ENCODE measurements at regions not wholly inside any gene's neighbourhood (a gene's known extent, or its start where the extent isn't known, plus 50 kb on each side); places are given as distances from the start of the nearest gene placed in this dataset.

DNA sequence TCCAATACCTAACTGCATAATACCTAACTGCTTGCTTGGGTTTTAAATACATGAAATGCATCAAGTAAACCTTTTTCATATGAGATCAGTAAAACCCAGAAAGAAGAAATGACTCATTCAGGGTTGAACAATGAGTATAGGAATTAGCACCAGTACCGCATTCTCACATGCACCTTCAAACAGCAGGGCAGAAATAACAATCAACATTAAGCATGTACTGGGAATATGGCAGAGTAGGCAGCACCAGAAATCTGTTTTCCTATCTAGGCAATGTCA lies 850.3 kb upstream of the SORCS1 start:
- no peak overlapping the region for H3K27ac Mint-ChIP-seq
- no peaks in the 10 kb centered on the region for H3K27me3 Mint-ChIP-seq
- no peak for DNase-seq (ENCODE audit: extremely low spot score, unreplicated experiment)
- no peak overlapping the region for H3K4me3 Mint-ChIP-seq
- TF ChIP-seq, protein P1, sequence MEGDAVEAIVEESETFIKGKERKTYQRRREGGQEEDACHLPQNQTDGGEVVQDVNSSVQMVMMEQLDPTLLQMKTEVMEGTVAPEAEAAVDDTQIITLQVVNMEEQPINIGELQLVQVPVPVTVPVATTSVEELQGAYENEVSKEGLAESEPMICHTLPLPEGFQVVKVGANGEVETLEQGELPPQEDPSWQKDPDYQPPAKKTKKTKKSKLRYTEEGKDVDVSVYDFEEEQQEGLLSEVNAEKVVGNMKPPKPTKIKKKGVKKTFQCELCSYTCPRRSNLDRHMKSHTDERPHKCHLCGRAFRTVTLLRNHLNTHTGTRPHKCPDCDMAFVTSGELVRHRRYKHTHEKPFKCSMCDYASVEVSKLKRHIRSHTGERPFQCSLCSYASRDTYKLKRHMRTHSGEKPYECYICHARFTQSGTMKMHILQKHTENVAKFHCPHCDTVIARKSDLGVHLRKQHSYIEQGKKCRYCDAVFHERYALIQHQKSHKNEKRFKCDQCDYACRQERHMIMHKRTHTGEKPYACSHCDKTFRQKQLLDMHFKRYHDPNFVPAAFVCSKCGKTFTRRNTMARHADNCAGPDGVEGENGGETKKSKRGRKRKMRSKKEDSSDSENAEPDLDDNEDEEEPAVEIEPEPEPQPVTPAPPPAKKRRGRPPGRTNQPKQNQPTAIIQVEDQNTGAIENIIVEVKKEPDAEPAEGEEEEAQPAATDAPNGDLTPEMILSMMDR (conservative IDR thresholded peaks at IDR 0.05): no peak
- peaks cover 5% of the 10 kb centered on the region for H3K9me3 Mint-ChIP-seq
- no peaks in the 10 kb centered on the region for H3K4me1 Mint-ChIP-seq (ENCODE audit: unreplicated experiment)
- no peaks in the 10 kb centered on the region for H3K36me3 Mint-ChIP-seq

DNA sequence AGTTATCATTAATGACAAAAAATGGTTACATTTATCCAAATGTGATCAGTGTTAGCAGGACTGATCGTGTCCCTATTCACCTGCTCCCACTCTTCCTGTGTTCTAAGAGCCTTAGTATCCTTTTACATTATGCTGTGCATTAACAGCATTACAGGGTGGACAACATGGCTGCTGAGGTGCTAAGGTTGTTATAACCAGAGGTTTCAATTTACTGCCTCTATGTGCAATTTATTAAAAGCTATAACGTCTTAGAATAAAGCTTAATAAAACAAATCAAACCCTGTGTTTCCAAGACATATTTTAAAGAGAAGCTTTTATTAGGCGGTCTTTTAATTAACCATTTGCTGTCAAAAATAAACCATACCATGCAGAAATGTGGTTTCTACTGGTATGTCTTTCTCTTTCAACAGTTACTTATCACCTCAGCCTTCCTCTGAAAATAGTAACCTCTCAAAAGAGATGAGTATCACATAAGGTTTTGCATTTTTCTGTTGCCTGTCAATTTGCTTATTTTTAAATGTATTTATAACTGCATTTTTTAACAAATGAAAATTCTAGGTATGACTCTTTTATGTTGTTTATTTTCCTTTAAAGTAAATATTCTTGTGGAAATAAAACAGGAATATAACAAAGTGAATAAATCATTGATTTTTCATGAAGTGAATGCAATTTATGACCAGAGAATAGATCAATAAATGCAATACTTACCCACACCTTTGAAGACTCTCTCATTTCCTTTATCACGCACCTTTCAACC lies 849.8 kb upstream of the SORCS1 start:
- H3K36me3 Mint-ChIP-seq: no peaks in the 10 kb centered on the region
- no peak overlapping the region for H3K27ac Mint-ChIP-seq
- H3K9me3 Mint-ChIP-seq: peaks cover 5% of the 10 kb centered on the region
- no peak overlapping the region for H3K4me3 Mint-ChIP-seq
- TF ChIP-seq, protein P1 (conservative IDR thresholded peaks at IDR 0.05): no peak
- no peaks in the 10 kb centered on the region for H3K4me1 Mint-ChIP-seq (ENCODE audit: unreplicated experiment)
- no peak for DNase-seq (ENCODE audit: extremely low spot score, unreplicated experiment)
- H3K27me3 Mint-ChIP-seq: no peaks in the 10 kb centered on the region

DNA sequence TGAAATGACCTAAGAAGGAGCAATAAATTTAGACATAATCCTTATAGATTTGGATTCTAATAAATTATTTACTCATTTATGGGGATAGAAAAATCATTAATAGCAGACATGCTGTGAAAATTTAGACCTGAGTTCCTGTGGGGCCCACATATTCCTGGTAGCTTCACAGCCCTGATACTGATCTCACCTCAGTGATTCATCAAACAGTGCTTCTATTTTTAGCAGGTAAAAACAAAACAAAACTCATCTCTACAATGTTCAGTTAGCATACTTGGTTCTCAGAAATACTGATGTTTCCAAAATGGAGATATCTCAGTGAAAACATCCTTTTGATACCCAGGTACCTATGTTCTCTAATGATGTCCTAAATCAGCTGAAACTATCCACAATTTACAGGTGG lies 841.1 kb upstream of the SORCS1 start:
- TF ChIP-seq, protein P1 (conservative IDR thresholded peaks at IDR 0.05): no peak
- Mint-ChIP-seq H3K4me3 (no peak overlapping the region), H3K4me1 (ENCODE audit: unreplicated experiment) (no peaks in the 10 kb centered on the region), H3K9me3 (no peaks in the 10 kb centered on the region), H3K27ac (no peak overlapping the region), H3K36me3 (no peaks in the 10 kb centered on the region), H3K27me3 (no peaks in the 10 kb centered on the region)
- no peak for DNase-seq (ENCODE audit: extremely low spot score, unreplicated experiment)

DNA sequence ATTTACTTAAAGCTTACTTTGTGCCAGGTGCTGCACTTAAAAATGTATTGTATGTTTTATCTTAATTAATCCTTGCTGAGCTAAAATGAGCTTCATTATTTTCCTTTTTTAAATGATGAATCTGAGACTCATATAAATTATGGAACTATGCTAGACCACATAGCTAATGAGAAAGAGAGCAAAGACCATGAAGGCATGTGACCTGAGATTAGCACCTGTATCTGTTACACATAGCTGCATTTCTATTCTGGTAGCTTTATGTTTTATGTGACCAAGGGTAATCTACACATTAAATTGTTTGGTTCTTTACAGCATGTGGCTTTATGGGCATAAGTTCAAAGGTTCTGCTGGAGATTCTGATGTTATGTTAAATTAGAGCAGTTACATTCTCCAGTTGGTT lies 839.1 kb upstream of the SORCS1 start:
- no peak for DNase-seq (ENCODE audit: extremely low spot score, unreplicated experiment)
- Mint-ChIP-seq H3K4me1 (ENCODE audit: unreplicated experiment) (no peaks in the 10 kb centered on the region), H3K27ac (no peak overlapping the region), H3K4me3 (no peak overlapping the region), H3K9me3 (no peaks in the 10 kb centered on the region), H3K27me3 (no peaks in the 10 kb centered on the region), H3K36me3 (no peaks in the 10 kb centered on the region)
- TF ChIP-seq, protein P1 (conservative IDR thresholded peaks at IDR 0.05): no peak

DNA sequence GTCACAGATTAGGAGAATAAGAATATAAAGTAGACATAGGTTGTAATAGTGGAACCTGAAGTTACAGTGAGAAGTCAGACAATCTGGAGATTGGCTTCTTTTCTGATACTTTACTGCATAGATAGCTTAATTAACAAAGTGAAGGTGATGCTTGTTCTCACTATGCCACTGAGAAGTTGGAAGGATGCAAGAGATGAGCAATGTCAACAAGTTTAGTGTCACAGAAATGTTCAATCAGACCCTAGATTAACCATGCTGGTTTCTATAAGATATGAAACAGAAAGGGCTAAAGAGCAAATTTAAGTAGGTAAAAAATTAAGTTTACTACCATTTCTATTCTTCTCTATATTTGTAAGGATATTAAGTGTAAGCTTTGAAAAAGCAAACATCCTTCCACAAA lies 838.6 kb upstream of the SORCS1 start:
- no peaks in the 10 kb centered on the region for H3K36me3 Mint-ChIP-seq
- no peaks in the 10 kb centered on the region for H3K27me3 Mint-ChIP-seq

More for the DNA sequence above, 838.6 kb upstream of the SORCS1 start:
- Mint-ChIP-seq H3K4me3 (no peak overlapping the region), H3K9me3 (no peaks in the 10 kb centered on the region), H3K4me1 (ENCODE audit: unreplicated experiment) (no peaks in the 10 kb centered on the region), H3K27ac (no peak overlapping the region)
- TF ChIP-seq, protein P1 (conservative IDR thresholded peaks at IDR 0.05): no peak
- DNase-seq (ENCODE audit: extremely low spot score, unreplicated experiment): no peak

Measured in type B pancreatic cell (in vitro differentiated cells).